ENCODE measurements at regions not wholly inside any gene's neighbourhood (a gene's known extent, or its start where the extent isn't known, plus 50 kb on each side); places are given as distances from the start of the nearest gene placed in this dataset.
"Not testable (repeated sequence)": the region's sequence is repeated elsewhere in the genome, so short reads cannot be mapped to it uniquely, and the experiment has no call there.

- no peak for DNase-seq (ENCODE audit: extremely low read depth in 1 of 2, low read depth in 1 of 2)
Observed at GRCh38 chr3:110957247-110958025, 114.2 kb upstream of the NECTIN3 start.

DNA sequence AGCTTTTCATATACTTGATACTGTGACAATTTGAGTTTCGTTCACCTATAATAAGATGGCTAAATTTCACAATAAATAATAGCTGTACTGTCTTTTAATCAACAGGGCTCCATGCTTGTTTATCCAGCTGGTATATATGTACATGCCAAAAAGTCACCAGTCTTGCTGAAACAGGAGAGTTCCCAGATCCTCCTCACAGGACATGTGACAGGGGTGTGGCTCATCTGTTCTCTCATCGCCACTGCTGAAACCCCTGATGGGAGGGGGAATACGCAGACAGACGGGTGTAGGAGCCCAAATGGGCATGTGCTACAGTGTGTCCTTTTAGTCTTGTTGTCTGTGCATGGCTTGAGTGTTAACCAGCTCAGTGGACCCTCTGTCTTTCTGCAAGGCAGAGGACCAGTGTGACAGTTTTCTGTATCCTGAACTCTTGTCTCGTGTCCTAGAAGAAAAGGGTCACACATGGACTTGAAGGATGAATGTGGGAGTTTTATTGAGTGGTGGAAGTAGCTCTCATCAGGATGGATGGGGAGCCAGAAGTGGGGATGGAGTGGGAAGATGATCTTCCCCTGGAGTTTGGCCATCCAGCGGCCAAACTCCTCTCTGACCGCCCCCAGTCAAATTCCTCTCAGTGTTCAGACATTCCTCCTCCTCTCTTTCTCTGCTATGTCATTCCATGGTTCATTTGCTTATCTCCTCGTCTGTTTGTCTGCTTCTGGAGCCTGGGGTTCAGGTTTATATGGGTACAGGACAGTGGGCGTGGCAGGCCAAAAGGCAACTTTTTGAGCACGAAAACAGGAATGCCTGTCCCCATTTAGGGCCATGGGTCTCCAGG, 113.1 kb upstream of the NECTIN3 start:
- no peak for DNase-seq (ENCODE audit: extremely low read depth in 1 of 2, low read depth in 1 of 2)

DNA sequence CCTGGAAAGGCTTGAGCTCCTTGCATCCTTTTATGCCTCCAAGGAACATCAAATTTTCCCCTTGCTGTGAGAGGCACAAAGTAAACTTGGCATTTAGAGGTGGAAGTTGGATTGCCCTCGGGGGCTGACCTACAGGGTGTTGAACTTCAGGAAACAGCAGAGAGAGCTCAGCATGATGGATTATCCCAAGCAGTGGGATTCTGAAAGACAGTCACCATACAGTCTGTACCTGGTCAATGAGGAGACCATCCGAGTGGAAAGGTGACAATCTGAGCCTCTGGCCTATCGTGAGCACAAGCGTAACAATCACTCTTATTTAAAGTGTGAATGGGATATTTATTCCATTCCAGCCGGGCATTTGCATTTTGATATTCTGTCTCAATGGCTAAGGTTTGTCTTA, 105.6 kb upstream of the NECTIN3 start:
- no peak for DNase-seq (ENCODE audit: extremely low read depth in 1 of 2, low read depth in 1 of 2)

DNA sequence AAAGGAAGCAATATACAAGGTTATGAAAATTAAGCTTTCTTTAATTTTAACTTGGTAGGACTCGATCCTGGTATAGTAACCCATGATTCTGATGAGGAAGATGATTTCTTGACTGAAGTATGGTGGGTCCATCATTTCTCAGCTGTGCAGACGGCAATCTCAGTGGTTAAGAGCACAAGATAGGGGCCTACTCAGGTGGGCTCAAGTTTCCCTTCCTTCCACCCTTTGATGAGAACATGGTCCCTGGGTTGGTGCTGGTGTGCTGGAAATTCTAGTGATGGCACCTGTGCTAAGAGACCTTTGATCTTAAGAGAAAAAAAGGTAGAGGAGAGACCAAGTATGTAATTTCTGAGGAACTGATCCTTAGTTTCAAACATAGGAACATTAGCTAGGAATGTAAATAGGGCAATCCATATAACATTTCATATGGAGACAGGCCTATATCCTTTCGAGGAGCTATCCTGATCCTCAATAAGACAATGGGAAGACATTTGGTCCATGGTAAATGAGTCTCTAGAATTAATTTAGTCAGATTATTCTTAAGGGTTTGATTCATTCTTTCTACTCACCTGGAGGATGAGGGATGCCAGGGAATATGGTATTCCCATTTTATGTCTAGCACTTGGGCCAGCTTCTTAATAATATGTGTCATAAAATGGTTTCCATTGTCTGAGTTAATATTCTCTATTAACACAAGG, 104.5 kb upstream of the NECTIN3 start:
- DNase-seq (ENCODE audit: extremely low read depth in 1 of 2, low read depth in 1 of 2): no peak

DNA sequence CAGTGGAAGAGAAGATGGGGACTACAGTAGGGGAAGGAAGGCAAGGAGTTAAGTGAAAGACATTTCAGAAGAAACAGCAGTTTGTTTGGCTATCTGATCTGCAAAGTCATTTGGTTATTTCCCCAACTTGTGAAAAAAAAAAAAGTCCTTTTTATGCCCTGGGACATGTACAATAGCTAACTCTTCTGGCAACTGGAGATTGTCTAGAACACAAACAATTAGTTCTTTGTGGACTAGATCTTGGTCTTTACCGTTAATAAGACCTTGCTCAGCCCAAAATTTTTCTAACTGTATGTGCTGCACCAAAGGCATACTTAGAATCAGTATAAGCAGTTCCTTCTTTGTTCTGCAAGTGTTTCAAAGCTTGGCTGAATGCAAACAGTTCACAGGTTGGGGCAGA, 103.5 kb upstream of the NECTIN3 start:
- no peak for DNase-seq (ENCODE audit: extremely low read depth in 1 of 2, low read depth in 1 of 2)

GRCh38 chr3:110969229-110970211, 102.1 kb upstream of the NECTIN3 start:
- DNase-seq (ENCODE audit: extremely low read depth in 1 of 2, low read depth in 1 of 2): no peak

- no peak for DNase-seq (ENCODE audit: extremely low read depth in 1 of 2, low read depth in 1 of 2)
Observed at GRCh38 chr3:110971010-110971601, 100.5 kb upstream of the NECTIN3 start.

DNA sequence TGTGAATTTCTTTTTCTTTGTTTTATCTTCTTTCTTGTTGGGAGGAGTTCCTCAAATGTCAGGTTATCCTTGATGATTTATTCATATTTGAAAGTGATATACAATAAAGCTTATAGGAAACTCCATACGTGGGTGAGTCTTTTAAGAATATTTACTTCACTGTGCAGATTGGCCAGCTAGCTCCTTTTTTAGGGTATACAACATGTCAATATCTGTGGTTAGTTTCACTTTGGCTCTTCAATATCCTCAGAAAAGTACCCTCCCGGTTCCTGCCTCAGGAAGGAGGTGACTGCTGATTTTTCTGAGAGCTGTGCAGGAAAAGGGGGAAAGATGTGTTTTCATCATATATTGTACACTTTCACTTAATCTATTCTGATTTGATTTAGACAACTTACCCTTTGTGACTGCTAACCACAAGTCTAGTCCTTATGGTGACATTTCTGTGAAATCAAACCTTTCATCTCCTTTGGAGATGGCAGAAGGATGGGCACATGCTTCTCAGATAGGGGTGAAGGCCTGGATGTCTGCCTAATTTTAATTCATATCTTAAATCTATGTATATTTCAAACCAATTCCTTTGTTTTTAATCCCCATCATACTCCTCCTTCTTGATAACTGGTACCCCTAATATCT, 98.2 kb upstream of the NECTIN3 start:
- no peak for DNase-seq (ENCODE audit: extremely low read depth in 1 of 2, low read depth in 1 of 2)

DNA sequence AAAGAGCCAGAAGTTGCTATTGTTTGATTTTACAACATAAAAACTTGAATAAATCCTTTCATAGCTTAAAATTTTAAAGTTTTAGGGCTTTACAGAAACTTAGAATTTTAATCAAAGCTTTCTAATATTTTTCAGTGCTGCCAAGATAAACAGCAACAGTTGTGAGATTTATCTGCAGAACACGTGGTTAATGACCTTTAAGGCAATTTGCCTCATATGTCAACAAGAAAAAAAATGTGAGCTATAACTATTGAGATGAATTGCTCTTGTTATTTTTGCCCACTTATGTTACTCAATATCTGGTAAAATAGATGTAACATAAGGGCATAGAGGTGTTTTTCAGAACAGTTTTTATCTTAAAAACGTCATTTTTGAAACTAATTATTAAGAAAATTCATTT, 96.7 kb upstream of the NECTIN3 start:
- no peak for DNase-seq (ENCODE audit: extremely low read depth in 1 of 2, low read depth in 1 of 2)

- no peak for DNase-seq (ENCODE audit: extremely low read depth in 1 of 2, low read depth in 1 of 2)
Observed at GRCh38 chr3:110984456-110985250, 87.0 kb upstream of the NECTIN3 start.

GRCh38 chr3:110989446-110989845, 82.2 kb upstream of the NECTIN3 start:
- no peak for DNase-seq (ENCODE audit: extremely low read depth in 1 of 2, low read depth in 1 of 2)

DNA sequence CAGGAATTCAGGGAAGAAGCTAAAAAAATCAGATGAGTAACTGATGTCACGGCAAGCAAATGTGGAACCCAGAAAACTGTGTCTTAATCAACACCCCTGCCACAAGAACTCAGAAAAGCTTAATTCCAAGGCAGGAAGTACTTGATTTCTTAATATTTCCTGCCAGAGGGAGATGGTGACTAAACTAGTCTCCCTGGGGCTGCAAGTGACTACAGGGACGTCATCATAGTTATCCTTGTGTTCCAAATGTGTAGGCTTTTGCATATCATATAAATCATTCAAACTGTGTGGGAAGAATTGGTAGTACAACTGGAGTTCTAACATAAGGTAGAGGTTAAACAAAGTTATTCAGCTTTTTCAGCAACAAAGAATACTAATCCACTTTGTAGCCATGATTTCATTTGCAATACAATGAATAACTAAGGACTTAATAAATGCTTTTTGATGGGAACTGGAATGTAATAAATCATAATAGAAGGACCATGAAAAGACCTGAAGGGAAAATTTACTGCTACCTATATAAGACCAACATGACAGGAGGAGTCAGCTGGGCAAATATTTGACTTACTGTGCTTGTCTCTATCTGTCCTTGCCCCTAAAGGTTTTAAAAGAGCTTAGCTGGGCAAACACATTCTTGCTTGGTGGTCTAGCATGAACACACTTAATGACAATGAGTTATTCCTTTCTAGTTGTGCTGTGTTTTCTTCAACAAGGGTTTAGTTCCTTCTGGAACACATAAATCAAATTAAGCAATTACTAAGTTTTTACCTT, 76.0 kb upstream of the NECTIN3 start:
- no peak for DNase-seq (ENCODE audit: extremely low read depth in 1 of 2, low read depth in 1 of 2)

- DNase-seq (ENCODE audit: extremely low read depth in 1 of 2, low read depth in 1 of 2): not testable (repeated sequence)
Observed at GRCh38 chr3:110998766-110999165, 72.8 kb upstream of the NECTIN3 start.

GRCh38 chr3:111006485-111006884, 65.1 kb upstream of the NECTIN3 start:
- not testable (repeated sequence) for DNase-seq (ENCODE audit: extremely low read depth in 1 of 2, low read depth in 1 of 2)

DNA sequence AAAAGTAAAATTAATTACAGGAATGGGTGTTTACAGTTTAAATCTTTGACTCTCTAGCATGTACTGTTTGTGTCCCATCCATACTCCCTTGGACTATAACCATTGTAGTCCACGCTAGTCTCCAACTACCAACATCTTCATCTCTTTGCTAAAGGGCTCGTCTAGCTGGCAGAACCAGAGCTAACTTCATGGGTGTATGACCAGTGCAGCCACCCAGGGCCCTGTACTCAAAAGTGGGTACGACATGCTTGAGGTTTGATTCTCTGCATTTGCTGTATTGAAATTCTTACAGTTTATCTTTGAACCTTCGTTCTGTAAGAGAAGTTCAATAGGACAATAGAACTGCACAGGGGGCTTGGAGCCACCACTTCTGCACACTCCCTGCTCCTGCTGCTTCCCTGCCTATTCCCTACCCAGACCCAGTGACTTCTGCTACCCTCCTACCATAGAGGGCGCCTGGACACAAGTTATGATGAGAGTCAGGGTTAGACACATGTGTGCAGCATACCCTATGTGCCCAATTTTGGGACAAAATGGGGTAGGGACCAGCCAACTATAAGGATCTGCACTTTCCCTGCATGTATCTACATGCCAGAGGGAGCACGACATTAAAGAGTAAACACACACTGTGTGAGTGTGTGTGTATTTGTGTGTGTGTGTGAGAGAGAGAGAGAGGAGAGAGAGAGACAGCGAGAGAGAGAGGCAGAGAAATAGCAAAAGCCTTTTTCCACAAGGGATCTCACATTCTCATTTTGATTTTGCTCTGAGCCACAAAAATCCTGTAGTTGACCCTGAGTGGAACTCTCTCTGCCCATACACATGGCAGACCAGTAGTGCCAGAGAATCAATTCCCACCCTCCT, 59.0 kb upstream of the NECTIN3 start:
- no peak for DNase-seq (ENCODE audit: extremely low read depth in 1 of 2, low read depth in 1 of 2)

All from stimulated activated CD8-positive, alpha-beta memory T cell treated with anti-CD3 and anti-CD28 coated beads, Interleukin-7, amount 100 ng/mL, for 48 hours (primary cell).